ENCODE measurements at regions not wholly inside any gene's neighbourhood (a gene's known extent, or its start where the extent isn't known, plus 50 kb on each side); places are given as distances from the start of the nearest gene placed in this dataset.
"Not testable (repeated sequence)": the region's sequence is repeated elsewhere in the genome, so short reads cannot be mapped to it uniquely, and the experiment has no call there.

DNA sequence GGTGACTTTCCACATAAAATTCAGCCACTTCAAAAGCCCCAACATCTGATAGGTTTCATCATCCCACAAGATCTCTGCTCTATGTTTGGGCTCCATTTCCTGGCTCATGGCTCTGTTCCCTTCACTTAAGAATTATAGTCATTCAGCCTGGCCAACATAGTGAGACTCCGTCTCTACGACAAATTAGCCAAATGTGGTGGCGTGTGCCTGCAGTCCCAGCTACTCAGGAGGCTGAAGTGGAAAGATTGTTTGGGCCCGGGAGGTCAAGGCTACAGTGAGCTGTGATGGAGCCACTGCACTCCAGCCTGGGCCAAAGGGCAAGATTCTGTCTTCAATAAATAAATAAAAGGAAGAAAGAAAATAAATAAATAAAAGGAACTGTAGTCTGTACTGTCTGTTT is 57.9 kb upstream of the CTSV start:
- no peak for DNase-seq

DNA sequence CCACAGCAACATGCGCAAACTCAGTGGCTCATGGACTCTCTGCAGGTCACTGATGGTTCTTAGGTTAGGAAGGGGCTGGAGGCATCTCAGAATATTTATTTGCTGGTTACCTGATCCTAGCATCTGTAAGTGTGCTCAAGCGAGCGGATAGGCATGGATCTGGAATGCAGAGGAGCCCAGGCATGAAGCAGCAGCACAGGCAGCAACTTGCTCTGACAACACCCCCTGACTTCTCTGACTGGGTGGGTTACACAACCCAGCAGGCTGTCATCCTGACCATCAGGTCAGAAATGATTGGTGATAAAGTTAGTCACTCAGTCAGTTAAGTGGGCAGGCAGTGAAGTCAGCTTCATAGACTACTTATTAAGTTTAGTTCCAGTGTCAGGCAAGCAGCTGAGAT is 50.4 kb upstream of the CTSV start:
- DNase-seq = not testable (repeated sequence)
